ENCODE measurements at regions not wholly inside any gene's neighbourhood (a gene's known extent, or its start where the extent isn't known, plus 50 kb on each side); places are given as distances from the start of the nearest gene placed in this dataset.

DNA sequence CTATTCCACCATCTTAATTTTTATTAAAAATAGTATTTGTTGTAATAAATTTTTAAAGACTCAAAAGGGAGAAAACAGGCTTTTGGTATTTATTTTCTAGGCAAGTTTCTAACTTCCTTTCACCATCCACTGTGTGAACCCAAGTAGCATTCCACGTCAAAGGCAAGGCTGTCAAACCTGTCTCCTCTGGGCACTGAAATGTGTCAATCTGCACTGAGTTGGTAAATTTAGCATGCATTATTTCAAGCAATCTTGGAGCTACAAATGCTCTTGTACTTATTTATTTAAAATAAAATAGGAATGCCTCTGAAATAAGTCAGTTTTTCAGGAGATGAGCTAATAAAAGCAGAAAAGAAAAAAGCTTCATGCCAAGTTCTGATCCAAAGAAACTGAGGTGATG is 130.9 kb upstream of the CNTNAP5 start:
- DNase-seq (ENCODE audit: low read depth): no peak
- TF ChIP-seq, protein P1, sequence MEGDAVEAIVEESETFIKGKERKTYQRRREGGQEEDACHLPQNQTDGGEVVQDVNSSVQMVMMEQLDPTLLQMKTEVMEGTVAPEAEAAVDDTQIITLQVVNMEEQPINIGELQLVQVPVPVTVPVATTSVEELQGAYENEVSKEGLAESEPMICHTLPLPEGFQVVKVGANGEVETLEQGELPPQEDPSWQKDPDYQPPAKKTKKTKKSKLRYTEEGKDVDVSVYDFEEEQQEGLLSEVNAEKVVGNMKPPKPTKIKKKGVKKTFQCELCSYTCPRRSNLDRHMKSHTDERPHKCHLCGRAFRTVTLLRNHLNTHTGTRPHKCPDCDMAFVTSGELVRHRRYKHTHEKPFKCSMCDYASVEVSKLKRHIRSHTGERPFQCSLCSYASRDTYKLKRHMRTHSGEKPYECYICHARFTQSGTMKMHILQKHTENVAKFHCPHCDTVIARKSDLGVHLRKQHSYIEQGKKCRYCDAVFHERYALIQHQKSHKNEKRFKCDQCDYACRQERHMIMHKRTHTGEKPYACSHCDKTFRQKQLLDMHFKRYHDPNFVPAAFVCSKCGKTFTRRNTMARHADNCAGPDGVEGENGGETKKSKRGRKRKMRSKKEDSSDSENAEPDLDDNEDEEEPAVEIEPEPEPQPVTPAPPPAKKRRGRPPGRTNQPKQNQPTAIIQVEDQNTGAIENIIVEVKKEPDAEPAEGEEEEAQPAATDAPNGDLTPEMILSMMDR (IDR thresholded peaks at IDR 0.05; ENCODE audit: insufficient read depth, low read length): no peak
- no peak overlapping the region for H3K4me3 ChIP-seq (ENCODE audit: low read depth, low read length)

DNA sequence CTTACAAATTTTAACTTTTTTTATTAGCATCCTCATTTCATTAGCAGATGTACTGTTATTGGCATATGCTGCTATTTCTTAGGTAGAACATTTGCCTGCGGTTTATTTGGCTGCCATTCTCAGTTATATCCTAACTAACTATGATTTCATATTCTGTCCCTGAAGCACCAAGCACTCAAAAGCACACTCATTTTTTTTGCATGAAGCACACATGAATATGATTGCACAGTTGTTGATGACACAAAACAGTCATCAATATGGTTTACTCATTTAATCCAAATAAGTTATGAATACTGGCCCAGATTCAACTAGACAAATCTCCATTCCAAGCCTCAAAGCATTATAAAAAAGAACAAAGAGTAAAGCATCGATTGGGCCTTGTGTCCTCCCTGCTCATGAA is 129.4 kb upstream of the CNTNAP5 start:
- TF ChIP-seq, protein P1 (IDR thresholded peaks at IDR 0.05; ENCODE audit: insufficient read depth, low read length): no peak
- no peak overlapping the region for H3K4me3 ChIP-seq (ENCODE audit: low read depth, low read length)
- DNase-seq (ENCODE audit: low read depth): no peak

DNA sequence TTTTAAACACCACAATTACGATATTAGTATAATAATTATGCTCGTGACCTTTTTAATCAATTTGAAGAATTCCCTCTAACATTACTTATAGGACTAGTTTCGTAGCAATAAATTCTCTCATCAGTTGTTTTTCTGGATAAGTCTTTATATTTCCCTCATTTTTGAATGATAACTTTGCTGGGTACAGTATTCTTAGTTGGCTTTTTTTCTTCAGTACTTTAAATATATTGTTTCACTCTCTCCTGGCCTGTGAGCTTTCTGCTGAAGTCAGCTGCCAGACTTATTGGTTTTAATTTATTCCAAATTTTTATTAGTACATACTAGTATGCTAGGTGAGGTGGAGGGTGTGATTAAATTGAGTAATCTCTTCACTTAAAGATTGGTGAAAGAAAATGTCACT is 123.8 kb upstream of the CNTNAP5 start:
- no peak overlapping the region for H3K4me3 ChIP-seq (ENCODE audit: low read depth, low read length)
- DNase-seq (ENCODE audit: low read depth): no peak
- TF ChIP-seq, protein P1 (IDR thresholded peaks at IDR 0.05; ENCODE audit: insufficient read depth, low read length): no peak

DNA sequence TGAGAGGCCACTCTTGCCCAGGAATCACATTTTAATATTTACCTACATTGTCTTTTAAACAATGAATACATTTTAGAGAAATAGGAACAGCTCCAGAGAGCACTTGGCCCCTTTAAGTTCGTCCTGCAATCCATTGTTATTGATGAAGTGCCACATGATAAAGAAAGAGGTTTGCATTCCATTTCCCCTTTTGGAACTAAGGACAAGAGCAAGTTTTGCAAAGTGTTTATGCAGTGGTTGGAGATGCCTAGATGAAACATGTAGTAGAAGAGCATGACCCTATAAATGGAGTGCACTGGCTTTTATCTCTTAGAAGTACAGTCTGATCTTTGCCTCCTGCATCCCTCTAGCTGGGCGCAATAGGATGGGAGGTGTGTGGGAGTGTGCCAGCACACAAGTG is 118.7 kb upstream of the CNTNAP5 start:
- no peak for DNase-seq (ENCODE audit: low read depth)
- TF ChIP-seq, protein P1 (IDR thresholded peaks at IDR 0.05; ENCODE audit: insufficient read depth, low read length): no peak
- no peak overlapping the region for H3K4me3 ChIP-seq (ENCODE audit: low read depth, low read length)

DNA sequence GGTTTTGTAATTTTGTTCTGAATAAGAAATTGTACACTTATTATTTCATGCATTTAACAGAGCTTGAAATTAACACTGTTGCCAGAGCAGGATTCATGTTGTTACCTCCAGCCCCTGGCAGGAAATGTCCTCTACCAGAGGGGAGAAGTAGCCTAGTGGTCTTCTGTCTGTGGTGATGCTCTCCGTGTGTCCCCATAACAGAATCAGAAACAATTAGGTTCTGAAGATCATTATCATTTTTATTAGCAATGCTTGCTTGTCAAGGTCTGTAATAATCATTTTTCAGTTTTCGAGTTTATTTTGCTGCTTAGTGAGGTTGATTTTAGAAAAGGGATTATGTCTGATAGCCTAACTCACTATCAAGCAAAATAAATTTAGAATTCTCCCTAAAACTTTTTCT is 116.6 kb upstream of the CNTNAP5 start:
- H3K4me3 ChIP-seq (ENCODE audit: low read depth, low read length): no peak overlapping the region
- DNase-seq (ENCODE audit: low read depth): no peak
- TF ChIP-seq, protein P1 (IDR thresholded peaks at IDR 0.05; ENCODE audit: insufficient read depth, low read length): no peak

DNA sequence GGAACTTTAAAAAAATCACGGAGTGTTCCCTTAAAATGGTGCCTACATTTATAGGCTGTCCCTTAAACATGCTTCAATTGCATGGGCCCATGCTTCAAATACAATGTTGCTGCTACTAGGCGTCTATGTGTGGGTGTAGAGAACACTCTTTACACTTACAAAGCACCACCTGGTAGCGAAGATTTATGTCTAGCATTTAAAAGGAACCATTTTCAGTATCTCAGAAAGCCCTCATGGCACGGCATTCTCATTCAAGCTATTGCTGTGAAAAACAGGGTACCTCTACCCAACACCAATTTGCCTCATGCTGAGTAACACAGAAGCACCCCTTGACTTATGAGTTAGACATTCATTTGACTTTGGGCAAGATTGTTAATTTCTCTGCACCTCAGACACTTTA is 112.9 kb upstream of the CNTNAP5 start:
- no peak overlapping the region for H3K4me3 ChIP-seq (ENCODE audit: low read depth, low read length)
- TF ChIP-seq, protein P1 (IDR thresholded peaks at IDR 0.05; ENCODE audit: insufficient read depth, low read length): no peak
- no peak for DNase-seq (ENCODE audit: low read depth)

DNA sequence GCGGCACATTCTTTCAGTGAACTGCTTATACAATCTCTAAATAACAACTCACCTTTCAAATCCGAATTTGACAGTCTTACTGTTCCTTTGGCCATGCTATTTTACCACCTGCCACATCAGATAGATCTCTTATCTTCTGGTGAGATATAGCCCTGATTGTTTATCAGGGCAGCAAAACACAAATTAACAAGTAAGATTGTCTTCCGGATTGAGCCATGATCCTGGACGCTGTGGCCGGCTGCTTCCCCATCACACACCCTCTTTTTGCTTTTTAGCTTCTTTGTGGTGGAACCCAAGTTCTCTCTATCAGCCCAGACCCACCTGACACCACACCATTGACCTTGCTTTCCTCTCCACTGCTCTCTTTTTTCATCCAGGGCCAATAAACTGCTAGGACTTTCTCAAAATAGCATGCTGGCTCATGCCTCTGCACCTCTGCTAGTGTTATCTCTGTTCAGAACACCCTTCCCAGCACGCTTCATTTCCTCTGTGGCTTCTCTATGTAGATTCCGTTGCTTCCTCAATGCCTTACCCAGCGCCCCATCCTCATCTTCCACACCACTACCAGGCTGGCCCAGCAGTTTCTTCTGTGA is 111.8 kb upstream of the CNTNAP5 start:
- no peak overlapping the region for H3K4me3 ChIP-seq (ENCODE audit: low read depth, low read length)
- DNase-seq (ENCODE audit: low read depth): no peak
- TF ChIP-seq, protein P1 (IDR thresholded peaks at IDR 0.05; ENCODE audit: insufficient read depth, low read length): no peak
